CD8-positive, alpha-beta memory T cell (primary cell): ENCODE measurements at regions not wholly inside any gene's neighbourhood (a gene's known extent, or its start where the extent isn't known, plus 50 kb on each side); places are given as distances from the start of the nearest gene placed in this dataset.

Source experiments
- CTCF ChIA-PET: fragments of 350-600 bp; sonication (Branson Sonifier 250); formaldehyde crosslinking; loops from one replicate; lab custom pipeline; 2021; ENCODE audit warnings: antibody characterized with exemption; lab: Charles Lee
- POLR2A ChIA-PET: fragments of 350-600 bp; sonication (Branson Sonifier 250); formaldehyde crosslinking; loops from one replicate; lab custom pipeline; 2021; ENCODE audit warnings: antibody characterized with exemption; lab: Charles Lee
- DNase-seq, 5 donors: peaks; one replicate each; pipeline versions ENCODE4 v3.0.0 to v3.0.0-alpha.2; 2020 to 2022; ENCODE audit warnings: mixed read lengths in 1 of 5
- H3K27ac ChIP-seq: one replicate; pipeline ENCODE4 v1.7.0; 2013; ENCODE audit warnings: low read depth, mild to moderate bottlenecking, low read length, moderate library complexity
- H3K27me3 ChIP-seq: 2 replicates; pipeline ENCODE4 v1.7.0; 2013; ENCODE audit warnings: low read length, mild to moderate bottlenecking; ENCODE audit not compliant: insufficient read depth, poor library complexity, severe bottlenecking
- H3K36me3 ChIP-seq: 2 replicates; pipeline ENCODE4 v1.7.0; 2013; ENCODE audit warnings: mild to moderate bottlenecking, low read length, moderate library complexity; ENCODE audit not compliant: insufficient read depth
- H3K4me1 ChIP-seq: 2 replicates; pipeline ENCODE4 v1.7.0; 2013; ENCODE audit warnings: mild to moderate bottlenecking, low read length, moderate library complexity; ENCODE audit not compliant: insufficient read depth
- H3K4me3 ChIP-seq: 2 replicates; pipeline ENCODE4 v1.7.0; 2013; ENCODE audit warnings: mild to moderate bottlenecking, low read length
- H3K9me3 ChIP-seq: 2 replicates; pipeline ENCODE4 v1.7.0; 2013; ENCODE audit warnings: mild to moderate bottlenecking, low read length
- H3K27ac Mint-ChIP-seq, 8 donors: one replicate each; pipeline ENCODE4 v1.8.0; 2020 to 2021; ENCODE audit warnings: mixed read lengths in 8 of 8, mild to moderate bottlenecking in 6 of 8, inconsistent platforms in 3 of 8, moderate library complexity in 3 of 8
- H3K27me3 Mint-ChIP-seq, 2 donors: one replicate each; pipeline ENCODE4 v1.8.0; 2020 to 2021; ENCODE audit warnings: mixed read lengths in 2 of 2, mild to moderate bottlenecking in 1 of 2, moderate library complexity in 1 of 2
- H3K36me3 Mint-ChIP-seq, 3 donors: one replicate each; pipeline ENCODE4 v1.8.0; 2020 to 2021; ENCODE audit warnings: mixed read lengths in 3 of 3, inconsistent platforms in 1 of 3, mild to moderate bottlenecking in 1 of 3
- H3K4me1 Mint-ChIP-seq, 3 donors: one replicate each; pipeline ENCODE4 v1.8.0; 2020 to 2021; ENCODE audit warnings: mixed read lengths in 3 of 3, inconsistent platforms in 1 of 3, mild to moderate bottlenecking in 1 of 3
- H3K4me3 Mint-ChIP-seq, 7 donors: one replicate each; pipeline ENCODE4 v1.8.0; 2020 to 2021; ENCODE audit warnings: mixed read lengths in 7 of 7, mild to moderate bottlenecking in 6 of 7, moderate library complexity in 4 of 7, inconsistent platforms in 2 of 7
- H3K9me3 Mint-ChIP-seq, 5 donors: one replicate each; pipeline ENCODE4 v1.8.0; 2020 to 2022; ENCODE audit warnings: mixed read lengths in 5 of 5, mild to moderate bottlenecking in 3 of 5, moderate library complexity in 2 of 5, inconsistent platforms in 1 of 5

DNA sequence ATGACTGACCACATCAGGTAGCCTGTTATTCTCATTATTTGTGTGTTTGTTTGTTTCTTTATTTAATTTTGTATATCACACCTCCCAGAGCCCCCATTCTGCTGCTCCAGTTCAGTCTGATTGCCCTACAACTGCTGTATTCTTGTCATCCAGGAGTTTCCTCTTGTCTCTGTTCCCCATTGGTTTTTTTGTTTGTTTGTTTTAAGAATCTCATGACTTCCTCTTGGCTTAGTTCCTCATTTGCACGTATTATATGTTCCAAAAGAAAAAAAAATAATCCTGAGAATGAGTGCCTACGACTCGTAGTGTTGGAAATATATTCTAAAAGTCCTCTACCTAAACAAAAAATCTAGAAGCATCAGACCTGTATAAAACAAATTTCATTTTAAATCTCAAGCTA lies 142.3 kb upstream of the SLIT2 start:
- H3K27ac ChIP-seq = no peak overlapping the region
- no peak overlapping the region for H3K4me3 Mint-ChIP-seq
- CTCF ChIA-PET = no interaction called here
- POLR2A ChIA-PET = no interaction called here
- H3K4me1 Mint-ChIP-seq = no peaks in the 10 kb centered on the region
- peaks cover 7 to 20% (median 17%) of the 10 kb centered on the region in 5 donors for H3K9me3 Mint-ChIP-seq
- no peaks in the 10 kb centered on the region for H3K36me3 Mint-ChIP-seq
- H3K9me3 ChIP-seq = no peaks in the 10 kb centered on the region
- H3K27ac Mint-ChIP-seq = no peak overlapping the region
- no peaks in the 10 kb centered on the region for H3K27me3 ChIP-seq
- H3K36me3 ChIP-seq = no peaks in the 10 kb centered on the region
- H3K4me3 ChIP-seq = no peak overlapping the region
- H3K27me3 Mint-ChIP-seq = no peaks in the 10 kb centered on the region
- no peaks in the 10 kb centered on the region for H3K4me1 ChIP-seq
- no peak for DNase-seq

DNA sequence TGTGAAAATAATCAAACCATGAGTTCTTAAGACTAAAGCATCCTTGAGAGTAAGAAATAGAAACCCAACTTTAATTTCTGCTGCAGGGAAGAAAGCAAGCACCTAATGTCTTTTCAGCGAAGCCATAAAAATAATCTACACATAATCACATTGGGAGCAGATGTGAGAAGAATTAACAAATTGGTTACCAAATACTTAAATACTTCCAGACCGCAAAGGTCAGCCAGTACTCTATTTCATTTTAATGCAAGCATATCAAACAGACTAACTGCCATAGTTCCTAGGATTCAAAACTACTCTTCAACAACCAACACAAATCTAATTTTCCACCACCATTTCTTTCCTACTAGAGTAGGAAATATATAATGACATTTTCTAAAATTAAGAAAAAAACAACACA lies 144.8 kb upstream of the SLIT2 start:
- Histone ChIP-seq H3K4me3 (no peak overlapping the region), H3K27ac (no peak overlapping the region), H3K36me3 (no peaks in the 10 kb centered on the region), H3K4me1 (no peaks in the 10 kb centered on the region), H3K9me3 (no peaks in the 10 kb centered on the region), H3K27me3 (no peaks in the 10 kb centered on the region)
- DNase-seq = no peak
- Mint-ChIP-seq H3K4me1 (no peaks in the 10 kb centered on the region), H3K9me3 (peaks cover 6 to 29% (median 15%) of the 10 kb centered on the region in 5 donors), H3K4me3 (no peak overlapping the region), H3K36me3 (no peaks in the 10 kb centered on the region), H3K27ac (no peak overlapping the region), H3K27me3 (no peaks in the 10 kb centered on the region)
- ChIA-PET POLR2A (no interaction called here), CTCF (no interaction called here)

DNA sequence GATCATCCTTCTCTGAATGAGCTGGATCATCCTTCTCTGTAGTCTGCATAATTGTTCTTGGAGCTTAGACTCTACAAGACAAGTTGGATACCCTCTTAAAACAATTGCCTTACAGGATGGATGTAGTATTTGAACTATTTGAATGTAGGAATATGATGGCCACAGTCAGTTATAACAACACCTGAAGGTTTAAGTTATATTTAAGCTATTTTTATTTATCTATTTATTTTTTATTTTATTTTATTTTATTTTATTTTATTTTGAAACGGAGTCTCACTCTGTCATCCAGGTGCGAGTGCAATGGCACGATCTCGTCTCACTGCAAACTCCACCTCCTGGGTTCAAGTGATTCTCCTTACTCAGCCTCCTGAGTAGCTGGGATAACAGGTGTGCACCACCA lies 149.9 kb upstream of the SLIT2 start:
- no peaks in the 10 kb centered on the region for H3K36me3 ChIP-seq
- H3K4me3 Mint-ChIP-seq = no peak overlapping the region
- no peak overlapping the region for H3K4me3 ChIP-seq
- H3K9me3 Mint-ChIP-seq = peaks cover 8 to 38% (median 8%) of the 10 kb centered on the region in 5 donors
- DNase-seq = no peak
- ChIA-PET CTCF (no interaction called here), POLR2A (no interaction called here)
- no peaks in the 10 kb centered on the region for H3K4me1 Mint-ChIP-seq
- H3K27me3 ChIP-seq = no peaks in the 10 kb centered on the region
- H3K27ac ChIP-seq = no peak overlapping the region
- H3K27me3 Mint-ChIP-seq = no peaks in the 10 kb centered on the region
- no peak overlapping the region for H3K27ac Mint-ChIP-seq
- H3K36me3 Mint-ChIP-seq = no peaks in the 10 kb centered on the region
- no peaks in the 10 kb centered on the region for H3K9me3 ChIP-seq
- H3K4me1 ChIP-seq = no peaks in the 10 kb centered on the region

DNA sequence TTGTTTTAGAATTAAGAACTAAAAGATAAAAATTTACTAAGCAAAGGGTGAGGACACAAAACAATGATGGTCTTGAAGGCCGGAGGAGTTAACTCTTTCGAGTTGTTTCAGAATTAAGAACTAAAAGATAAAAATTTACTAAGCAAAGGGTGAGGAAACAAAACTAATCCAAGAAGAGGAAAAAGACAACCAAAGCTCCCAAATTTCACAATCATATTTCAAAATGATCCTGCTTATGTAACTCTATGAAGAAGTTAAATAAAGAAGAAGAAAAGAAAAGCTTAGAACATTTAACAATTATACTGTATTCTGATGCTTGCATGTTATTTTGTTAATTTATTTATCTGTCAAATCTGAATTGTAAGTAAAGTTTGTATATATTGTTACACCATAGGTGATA lies 154.8 kb upstream of the SLIT2 start:
- Mint-ChIP-seq H3K27ac (no peak overlapping the region), H3K4me1 (no peaks in the 10 kb centered on the region), H3K27me3 (no peaks in the 10 kb centered on the region), H3K4me3 (no peak overlapping the region), H3K36me3 (no peaks in the 10 kb centered on the region), H3K9me3 (peaks cover 2 to 33% (median 11%) of the 10 kb centered on the region in 5 donors)
- Histone ChIP-seq H3K27ac (no peak overlapping the region), H3K9me3 (no peaks in the 10 kb centered on the region), H3K36me3 (no peaks in the 10 kb centered on the region), H3K4me3 (no peak overlapping the region), H3K27me3 (no peaks in the 10 kb centered on the region), H3K4me1 (no peaks in the 10 kb centered on the region)
- CTCF ChIA-PET = no interaction called here
- POLR2A ChIA-PET = no interaction called here
- DNase-seq = no peak

DNA sequence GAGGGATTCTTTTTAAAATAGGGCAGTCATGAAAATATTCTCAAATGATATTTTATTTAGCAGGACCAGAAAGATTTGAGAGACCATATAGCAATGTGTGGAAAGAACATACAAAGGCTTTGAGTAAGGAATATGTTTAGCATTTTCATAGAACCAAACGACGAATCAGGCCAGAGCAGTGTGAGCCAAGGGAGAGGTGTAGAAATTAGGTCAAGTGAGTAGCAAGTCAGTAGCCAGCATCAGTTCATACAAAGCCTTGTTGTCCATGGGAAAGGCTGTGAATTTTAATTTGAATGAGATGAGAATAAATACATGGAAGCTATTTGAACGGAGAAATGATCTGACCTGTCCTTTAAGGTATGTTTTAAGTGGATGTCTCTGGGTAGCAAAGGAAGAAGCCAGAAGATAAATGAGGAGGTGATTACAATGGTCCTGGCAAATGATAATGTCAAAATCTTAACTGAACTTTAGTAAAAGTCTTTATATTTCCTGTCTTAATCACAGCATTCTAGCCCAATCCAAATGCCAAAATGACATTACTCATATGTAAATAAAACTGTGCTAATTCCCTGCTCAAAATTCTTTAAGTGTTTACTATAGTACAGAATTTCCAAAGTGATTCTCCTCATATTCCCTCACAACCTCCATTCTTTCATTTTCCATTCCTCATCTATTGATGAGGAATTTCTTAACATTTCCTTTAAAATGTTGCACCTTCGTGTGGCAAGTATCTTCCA lies 155.7 kb upstream of the SLIT2 start:
- DNase-seq = no peak
- no peak overlapping the region for H3K27ac ChIP-seq
- H3K4me1 ChIP-seq = no peaks in the 10 kb centered on the region
- ChIA-PET CTCF (no interaction called here), POLR2A (no interaction called here)
- Mint-ChIP-seq H3K36me3 (no peaks in the 10 kb centered on the region), H3K9me3 (peaks cover 2 to 26% (median 11%) of the 10 kb centered on the region in 5 donors), H3K4me3 (no peak overlapping the region), H3K4me1 (no peaks in the 10 kb centered on the region), H3K27me3 (no peaks in the 10 kb centered on the region), H3K27ac (no peak overlapping the region)
- no peaks in the 10 kb centered on the region for H3K9me3 ChIP-seq
- H3K27me3 ChIP-seq = no peaks in the 10 kb centered on the region
- H3K4me3 ChIP-seq = no peak overlapping the region
- no peaks in the 10 kb centered on the region for H3K36me3 ChIP-seq

DNA sequence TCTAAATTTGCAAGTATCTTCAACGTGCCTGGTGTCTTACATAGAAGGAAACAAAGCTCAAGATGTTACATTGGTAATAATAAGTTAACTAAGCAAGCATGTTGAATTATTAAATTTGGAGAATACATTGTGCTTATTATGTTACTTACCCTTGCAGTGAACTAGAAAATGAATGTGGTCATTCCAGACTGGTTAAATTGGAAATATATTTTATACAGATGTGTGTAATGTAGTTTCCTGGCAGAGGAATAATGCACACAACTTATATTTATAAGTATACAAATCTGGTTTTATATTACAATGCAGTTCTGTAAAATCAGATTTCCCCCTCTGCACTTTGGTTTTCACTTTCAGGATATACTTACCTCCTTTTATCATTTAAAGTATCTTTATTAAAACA lies 159.9 kb upstream of the SLIT2 start:
- H3K4me3 ChIP-seq = no peak overlapping the region
- ChIA-PET CTCF (no interaction called here), POLR2A (no interaction called here)
- no peaks in the 10 kb centered on the region for H3K36me3 ChIP-seq
- Mint-ChIP-seq H3K36me3 (no peaks in the 10 kb centered on the region), H3K4me3 (no peak overlapping the region), H3K4me1 (no peaks in the 10 kb centered on the region), H3K9me3 (peaks cover 0 to 12% (median 5%) of the 10 kb centered on the region in 5 donors), H3K27me3 (no peaks in the 10 kb centered on the region), H3K27ac (no peak overlapping the region)
- DNase-seq = no peak
- no peaks in the 10 kb centered on the region for H3K9me3 ChIP-seq
- no peaks in the 10 kb centered on the region for H3K4me1 ChIP-seq
- no peaks in the 10 kb centered on the region for H3K27me3 ChIP-seq
- H3K27ac ChIP-seq = no peak overlapping the region

DNA sequence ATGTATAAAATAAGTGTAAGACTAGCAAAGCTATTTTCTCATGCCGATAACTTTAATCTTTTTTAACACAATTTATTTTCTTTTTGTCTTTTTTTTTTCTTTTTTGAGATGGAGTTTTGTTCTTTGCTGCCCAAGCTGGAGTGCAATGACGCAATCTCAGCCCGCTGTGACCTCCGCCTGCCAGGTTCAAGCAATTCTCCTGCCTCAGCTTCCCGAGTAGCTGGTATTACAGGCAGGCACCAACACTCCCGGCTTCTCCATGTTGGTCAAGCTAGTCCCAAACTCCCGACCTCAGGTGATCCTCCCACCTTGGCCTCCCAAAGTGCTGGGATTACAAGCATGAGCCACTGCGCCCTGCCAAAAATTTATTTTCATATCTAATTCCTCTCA lies 164.2 kb upstream of the SLIT2 start:
- no peak for DNase-seq
- Mint-ChIP-seq H3K36me3 (no peaks in the 10 kb centered on the region), H3K4me3 (no peak overlapping the region), H3K27me3 (no peaks in the 10 kb centered on the region), H3K27ac (no peak overlapping the region), H3K4me1 (no peaks in the 10 kb centered on the region), H3K9me3 (peaks cover 0 to 12% (median 2%) of the 10 kb centered on the region in 5 donors)
- no peaks in the 10 kb centered on the region for H3K9me3 ChIP-seq
- no peak overlapping the region for H3K27ac ChIP-seq
- H3K4me1 ChIP-seq = no peaks in the 10 kb centered on the region
- no peaks in the 10 kb centered on the region for H3K36me3 ChIP-seq
- CTCF ChIA-PET = no interaction called here
- POLR2A ChIA-PET = no interaction called here
- H3K27me3 ChIP-seq = no peaks in the 10 kb centered on the region
- no peak overlapping the region for H3K4me3 ChIP-seq

DNA sequence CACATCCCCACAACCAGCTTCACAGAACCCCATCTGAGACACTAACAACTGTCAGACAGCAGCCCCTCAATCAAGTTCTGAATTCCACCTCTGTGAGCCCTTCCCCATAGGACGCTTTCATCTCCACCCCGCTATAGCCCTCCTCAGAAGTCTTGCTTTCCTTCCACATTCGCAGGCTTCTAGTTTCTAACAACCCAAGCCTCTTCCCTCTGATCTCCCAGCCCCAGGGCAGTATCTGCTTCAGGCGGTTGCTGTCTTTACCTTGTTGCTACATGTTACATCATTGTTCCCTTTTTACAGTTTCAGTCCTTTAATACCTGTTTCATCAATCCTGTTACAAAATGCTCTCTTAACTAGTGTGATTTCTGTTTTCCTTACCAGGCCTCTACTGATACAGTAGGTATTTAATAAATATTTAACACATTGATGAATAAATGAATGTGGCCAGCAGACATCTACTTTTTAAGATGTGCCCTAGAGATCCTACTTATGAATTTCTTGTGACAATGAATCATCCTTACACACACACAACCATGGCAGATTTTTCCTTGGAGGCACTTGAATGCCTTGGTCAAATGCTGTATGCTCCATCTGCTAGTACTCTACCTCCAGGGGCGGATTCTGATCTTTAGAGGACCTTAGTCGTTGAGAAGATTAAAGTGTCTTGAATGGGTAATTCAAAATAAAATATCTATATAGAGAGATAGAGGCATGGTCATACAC lies 164.7 kb upstream of the SLIT2 start:
- H3K9me3 Mint-ChIP-seq = peaks cover 0 to 12% (median 0%) of the 10 kb centered on the region in 5 donors
- H3K36me3 Mint-ChIP-seq = no peaks in the 10 kb centered on the region
- no peaks in the 10 kb centered on the region for H3K27me3 ChIP-seq
- no peak overlapping the region for H3K27ac ChIP-seq
- no peaks in the 10 kb centered on the region for H3K27me3 Mint-ChIP-seq
- no peaks in the 10 kb centered on the region for H3K36me3 ChIP-seq
- H3K4me1 Mint-ChIP-seq = no peaks in the 10 kb centered on the region
- H3K4me3 Mint-ChIP-seq = no peak overlapping the region
- no peaks in the 10 kb centered on the region for H3K4me1 ChIP-seq
- ChIA-PET CTCF (no interaction called here), POLR2A (no interaction called here)
- no peak overlapping the region for H3K27ac Mint-ChIP-seq
- DNase-seq = no peak
- H3K9me3 ChIP-seq = no peaks in the 10 kb centered on the region
- no peak overlapping the region for H3K4me3 ChIP-seq
